ENCODE measurements at regions not wholly inside any gene's neighbourhood (a gene's known extent, or its start where the extent isn't known, plus 50 kb on each side); places are given as distances from the start of the nearest gene placed in this dataset.

DNA sequence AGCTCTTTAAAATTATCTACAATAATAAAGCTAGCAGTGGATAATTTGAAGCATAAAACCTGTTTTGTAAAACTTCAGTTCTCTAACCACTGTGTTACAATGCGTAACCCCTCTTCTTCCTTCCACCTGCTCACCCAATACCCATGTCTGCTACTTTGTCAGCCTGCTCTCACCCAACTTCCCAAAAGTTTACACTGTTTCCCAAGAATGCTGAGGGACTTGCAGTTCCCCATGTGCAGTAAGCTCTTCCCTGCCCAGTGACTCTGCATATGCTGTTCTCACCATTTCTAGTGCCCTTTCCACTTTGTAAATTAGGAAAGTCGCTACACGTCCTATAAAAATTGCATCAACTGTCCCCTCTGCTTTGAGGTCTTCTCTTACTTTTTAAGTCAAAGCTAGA, 315.9 kb upstream of the SEMA6D start:
- DNase-seq, result no peak

More for the DNA sequence above, 315.9 kb upstream of the SEMA6D start:
- TF ChIP-seq RCOR1 (IDR thresholded peaks at IDR 0.05; ENCODE audit: insufficient replicate concordance, low read length) (no peak), USF2 (IDR thresholded peaks at IDR 0.05; ENCODE audit: low read depth, low read length) (no peak), RFX5 (IDR thresholded peaks at IDR 0.05; ENCODE audit: low read depth, low read length) (no peak)
- Histone ChIP-seq H2BK15ac (ENCODE audit: low read depth, low read length) (no peak overlapping the region), H3K4me2 (ENCODE audit: low read depth, low read length) (no peak overlapping the region), H3K27me3 (ENCODE audit: control insufficient read depth, insufficient read depth, low read length) (no peaks in the 10 kb centered on the region; the same call in 1 of the 2 replicates), H4K8ac (ENCODE audit: low read depth in 2 of 2, low read length in 2 of 2) (no peak overlapping the region), H3K9me3 (ENCODE audit: control insufficient read depth, insufficient read depth, low read length) (no peaks in the 10 kb centered on the region), H3K4ac (ENCODE audit: low read depth, low read length) (no peak overlapping the region), H3K23ac (ENCODE audit: low read depth, low read length) (no peak overlapping the region), H2AFZ (replicated peaks; ENCODE audit: low read length, poor library complexity) (no peak overlapping the region), H4K91ac (ENCODE audit: insufficient read depth, low read depth, low read length) (no peak overlapping the region), H3K9me1 (ENCODE audit: insufficient read depth, low read length) (0 out of 2 replicates have a peak, but pooled peaks cover 2% of the 10 kb centered on the region), H3K14ac (replicated peaks; ENCODE audit: low read depth, low read length) (no peak overlapping the region), H3K79me1 (ENCODE audit: low read depth in 1 of 2, low read length in 2 of 2) (no peaks in the 10 kb centered on the region), H2BK5ac (ENCODE audit: low read depth, low read length, poor library complexity, severe bottlenecking) (no peak overlapping the region), H2BK20ac (ENCODE audit: low read depth, low read length) (no peak overlapping the region), H2AK9ac (replicated peaks; ENCODE audit: low read depth, low read length, poor library complexity) (no peak overlapping the region), H3K18ac (ENCODE audit: low read depth, low read length) (no peak overlapping the region), H4K5ac (ENCODE audit: low read depth, low read length) (no peak overlapping the region), H3K4me1 (ENCODE audit: control insufficient read depth, insufficient read depth, low read length) (no peaks in the 10 kb centered on the region; the same call in none of the 2 replicates), H3K27ac (ENCODE audit: insufficient read depth, low read length) (no peak overlapping the region), H2BK120ac (ENCODE audit: low read depth, low read length) (no peak overlapping the region), H3K36me3 (ENCODE audit: control insufficient read depth, insufficient read depth, low read length) (no peaks in the 10 kb centered on the region), H3K4me3 (ENCODE audit: insufficient read depth, low read depth, low read length) (no peak overlapping the region), H3K56ac (ENCODE audit: extremely low read depth, insufficient read depth, low read length) (no peak overlapping the region), H4K20me1 (ENCODE audit: insufficient read depth, low read length) (no peaks in the 10 kb centered on the region), H3K9ac (ENCODE audit: low read depth, low read length) (no peak overlapping the region), H2AK5ac (ENCODE audit: low read depth, low read length) (0 out of 2 replicates have a peak overlapping the region, but pooled peaks have one; percentile 35)
- 93% methylated on average over 3 of the region's 3 CpGs; no CpG with 5 or more reads in 1 of the 2 experiments for WGBS, 2 experiments (ENCODE audit: extremely low coverage in 2 of 2, insufficient read length in 1 of 2)
- CTCF ChIA-PET, result no interaction called here
- intact Hi-C loops (cut with micrococcal nuclease), result no loop called here
- POLR2A ChIA-PET (ENCODE audit: unreplicated experiment), result no interaction called here
- in situ Hi-C loops (cut with MboI; ENCODE audit: low sequenced_read_pairs), result no loop called here
- no TSS peak for BruUV-seq (replicated peaks)
- no peak for ATAC-seq (ENCODE audit: low read depth)
- dilution Hi-C loops (cut with HindIII; ENCODE audit: low sequenced_read_pairs, unreplicated experiment), result no loop called here

Measured in IMR-90 (cell line).